Heart right ventricle (tissue), 16 donors: ENCODE measurements at regions not wholly inside any gene's neighbourhood (a gene's known extent, or its start where the extent isn't known, plus 50 kb on each side); places are given as distances from the start of the nearest gene placed in this dataset.

Experiments
- ATAC-seq, 8 donors: fragments of 200-7000 bp; cut with Tn5 transposase; one replicate each; pipeline ENCODE4 v1.9.1; 2020; ENCODE audit warnings: mild to moderate bottlenecking in 8 of 8, moderate library complexity in 8 of 8, moderate number of reproducible peaks in 1 of 8
- DNase-seq, 2 donors: peaks; one replicate each; pipeline ENCODE4 v3.0.0-alpha.2; 2020
- H3K27ac ChIP-seq, 10 donors: fragments of 200-600 bp; sonication (generic) in 2 of 10; one replicate each; pipeline versions ENCODE4 v1.5.0 to v1.8.0; 2020 to 2022; ENCODE audit warnings: mild to moderate bottlenecking in 3 of 10
- H3K27me3 ChIP-seq, 7 donors: fragments of 200-600 bp; one replicate each; pipeline ENCODE4 v1.8.0; 2021 to 2022; ENCODE audit warnings: mild to moderate bottlenecking in 2 of 7
- H3K36me3 ChIP-seq, 9 donors: fragments of 200-600 bp; sonication (generic) in 1 of 9; one replicate each; pipeline versions ENCODE4 v1.5.0 to v1.8.0; 2020 to 2022; ENCODE audit warnings: mild to moderate bottlenecking in 2 of 9
- H3K4me1 ChIP-seq, 9 donors: fragments of 200-600 bp; sonication (generic) in 1 of 9; one replicate each; pipeline versions ENCODE4 v1.5.0 to v1.8.0; 2020 to 2022; ENCODE audit warnings: mild to moderate bottlenecking in 4 of 9
- H3K4me3 ChIP-seq, 10 donors: fragments of 200-600 bp; sonication (generic) in 2 of 10; one replicate each; pipeline versions ENCODE4 v1.5.0 to v1.8.0; 2020 to 2022; ENCODE audit warnings: mild to moderate bottlenecking in 7 of 10, moderate library complexity in 2 of 10
- H3K9me3 ChIP-seq, 11 donors: fragments of 200-600 bp in 10 of 11; sonication (generic) in 2 of 11; one replicate each; pipeline versions ENCODE4 v1.5.0 to v1.8.0; 2013 to 2022; ENCODE audit warnings: mild to moderate bottlenecking in 2 of 11, control low read depth in 1 of 11, moderate library complexity in 1 of 11
- CTCF ChIP-seq, 9 donors: fragments of 200-600 bp; sonication (generic) in 2 of 9; IDR thresholded peaks; one replicate each; pipeline versions ENCODE4 v1.5.0 to v1.8.0; 2021 to 2022; ENCODE audit warnings: antibody characterized with exemption in 9 of 9, mild to moderate bottlenecking in 5 of 9, moderate library complexity in 1 of 9
- WGBS, 2 donors: extraction: QIAGEN DNeasy Blood & Tissue Kit; methylation state at CpG; one replicate each; pipeline ENCODE4 v1.1.7; 2013; ENCODE audit warnings: inconsistent platforms in 1 of 2; 5-methylcytosine and 5-hydroxymethylcytosine counted together
- intact Hi-C, 10 donors: fragments of 100-400 bp; cut with DNase I; formaldehyde crosslinking; loops; one replicate each; pipeline versions ENCODE4 v1.11.1 to v1.14.2; 2022
- donor health status: Arrhythmogenic right ventricular cardiomyopathy.
- donor health status: ischemic (EF 13 %, LVEDD 7.1; RV severe dilation, severe dysfunction).
- donor health status: healthy with polysubstance abuse.
- donor health status: DM: no; HTN: yes; CAD: no.
- donor health status: DM: no; HTN: no; CAD: no.
- donor health status: ischemic (EF 25% LVEDD 6.9; RV normal size, moderate dysfunction).
- donor health status: ischemic (EF 25% LVEDD 5.7; RV mildly dilated, moderate dysfunction).
- donor health status: healthy.
- donor health status: DM: yes; HTN: yes; CAD: no.
- donor health status: Ischemic cardiomyopathy.
- donor health status: ischemic (EF 35%, LVEDD 5.7; RV mildly dilated, moderate dysfunction).
- donor health status: nonischemic (EF 11% LVEDD 7.7; RV severe dilation, severe dysfunction).
- donor health status: DM: yes; HTN: yes; CAD: no.
- donor health status: PGD.
- donor health status: ischemic (EF 29% LVEDD 5.4; RV normal size, mild dysfunction).
- donor health status: nonischemic (EF 23%, LVEDD 6.1; RV moderate dilation, normal function).

GRCh38 chr20:43799150-43799711, 72.4 kb upstream of the GTSF1L start:
- 51 to 52% methylated on average over 11 of the region's 11 CpGs for WGBS, 2 donors
- no peak overlapping the region for H3K4me3 ChIP-seq
- H3K4me1 ChIP-seq, result no peaks in the 10 kb centered on the region
- no peak for ATAC-seq
- no peak for TF ChIP-seq CTCF (IDR thresholded peaks at IDR 0.05)
- H3K27me3 ChIP-seq, result peaks cover 0 to 23% (median 9%) of the 10 kb centered on the region in 7 donors
- H3K27ac ChIP-seq, result no peak overlapping the region
- no peaks in the 10 kb centered on the region for H3K36me3 ChIP-seq
- DNase-seq, result no peak
- intact Hi-C loops, result no loop called here
- H3K9me3 ChIP-seq, result peaks cover 0 to 30% (median 10%) of the 10 kb centered on the region in 11 donors

DNA sequence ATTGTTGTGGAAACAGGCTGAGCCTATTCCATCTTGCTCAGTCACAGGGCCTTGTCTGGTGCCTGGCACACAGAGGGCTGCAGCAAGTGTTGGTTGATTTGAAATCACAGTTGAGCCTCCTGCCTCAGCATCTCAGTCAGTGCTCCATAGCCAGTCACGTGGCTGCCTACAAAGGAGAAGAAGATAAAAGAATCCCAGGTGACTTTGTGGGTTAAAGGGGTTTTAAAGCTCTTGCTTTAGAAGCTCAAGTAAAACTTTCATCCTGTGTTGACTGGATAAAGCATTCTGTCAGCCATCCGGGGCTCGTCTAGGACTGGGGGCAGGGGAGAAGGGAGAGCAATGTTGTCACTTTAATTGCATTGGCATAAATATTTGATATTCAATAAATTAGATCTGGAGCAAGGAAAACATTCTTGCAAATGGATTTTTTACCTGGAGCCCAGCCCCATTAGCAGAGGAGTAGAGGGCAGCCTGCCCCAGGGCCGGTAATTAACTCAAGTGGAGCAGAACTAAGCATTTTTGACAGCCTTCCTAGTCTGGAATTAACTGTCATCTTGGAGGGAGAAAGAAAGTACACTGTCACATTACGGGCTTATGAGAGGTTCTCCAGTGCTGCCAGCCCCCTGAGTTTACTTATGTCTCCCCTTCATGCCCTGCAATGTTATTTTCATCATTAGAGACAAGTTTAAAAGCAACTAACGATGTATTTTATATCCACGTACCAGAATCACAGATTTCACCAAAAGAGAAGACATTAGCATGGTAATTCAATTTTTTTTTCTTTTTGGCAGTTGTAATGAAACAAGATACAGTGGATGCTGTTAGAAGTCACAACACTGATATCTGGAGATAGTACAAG, 71.7 kb upstream of the GTSF1L start:
- 58 to 63% methylated on average over 7 of the region's 7 CpGs for WGBS, 2 donors
- TF ChIP-seq CTCF (IDR thresholded peaks at IDR 0.05), result no peak
- Histone ChIP-seq H3K27ac (no peak overlapping the region), H3K4me1 (no peaks in the 10 kb centered on the region), H3K9me3 (peaks cover 0 to 23% (median 4%) of the 10 kb centered on the region in 11 donors), H3K36me3 (no peaks in the 10 kb centered on the region), H3K27me3 (peaks cover 0 to 23% (median 9%) of the 10 kb centered on the region in 7 donors), H3K4me3 (no peak overlapping the region)
- ATAC-seq (no peak), DNase-seq (no peak)
- intact Hi-C loops, result no loop called here

DNA sequence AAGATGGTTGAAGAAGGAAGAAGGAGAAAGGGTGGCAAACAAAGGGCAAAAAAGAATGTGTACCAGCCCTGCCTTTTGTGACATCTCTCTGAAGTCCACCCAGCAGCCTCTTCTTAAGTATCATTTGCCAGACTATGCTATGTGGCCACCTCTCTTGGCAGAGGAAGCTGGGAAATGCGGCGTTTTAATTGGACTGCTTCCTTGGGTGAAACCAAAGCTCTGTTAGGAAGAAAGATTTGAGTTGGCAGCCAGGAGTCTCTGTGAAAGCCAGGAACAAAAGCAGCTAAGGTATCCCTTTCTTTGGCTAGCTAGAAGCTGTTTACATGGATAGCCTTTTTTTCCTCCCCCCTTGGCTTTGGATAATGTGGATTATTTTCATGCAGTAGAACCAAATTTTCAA, 67.5 kb upstream of the GTSF1L start:
- Histone ChIP-seq H3K4me3 (no peak overlapping the region), H3K36me3 (no peaks in the 10 kb centered on the region), H3K27me3 (peaks cover 0 to 17% (median 0%) of the 10 kb centered on the region in 7 donors), H3K27ac (no peak overlapping the region), H3K4me1 (no peaks in the 10 kb centered on the region), H3K9me3 (peaks cover 0 to 27% (median 0%) of the 10 kb centered on the region in 11 donors)
- DNase-seq (no peak), ATAC-seq (no peak)
- intact Hi-C loops, result no loop called here
- no peak for TF ChIP-seq CTCF (IDR thresholded peaks at IDR 0.05)
- 78 to 81% methylated on average over 2 of the region's 2 CpGs for WGBS, 2 donors

DNA sequence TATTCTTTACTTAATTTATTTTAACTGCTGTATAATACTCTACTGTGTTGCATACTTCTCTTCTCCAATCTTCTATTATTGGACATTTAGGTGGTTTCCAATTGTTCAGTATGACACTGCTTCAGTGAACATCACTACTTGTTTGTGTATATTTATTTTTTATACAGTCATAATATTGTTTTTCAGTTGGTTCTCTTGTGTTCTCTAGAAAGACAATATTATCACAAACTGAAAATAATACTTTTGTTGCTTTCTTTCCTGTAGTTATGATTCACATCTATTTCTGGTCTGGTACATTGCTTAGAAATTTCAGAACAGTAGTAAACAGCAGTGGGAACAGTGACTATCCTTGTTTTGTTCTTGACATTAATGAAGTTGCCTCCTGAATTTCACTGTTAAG, 62.8 kb upstream of the GTSF1L start:
- H3K27me3 ChIP-seq, result peaks cover 0 to 13% (median 0%) of the 10 kb centered on the region in 7 donors
- H3K9me3 ChIP-seq, result peaks cover 0 to 14% (median 0%) of the 10 kb centered on the region in 11 donors
- H3K36me3 ChIP-seq, result no peaks in the 10 kb centered on the region
- no peak overlapping the region for H3K27ac ChIP-seq
- H3K4me3 ChIP-seq, result no peak overlapping the region
- no peak for ATAC-seq
- DNase-seq, result no peak
- no peak for TF ChIP-seq CTCF (IDR thresholded peaks at IDR 0.05)
- no peaks in the 10 kb centered on the region for H3K4me1 ChIP-seq
- intact Hi-C loops, result no loop called here
